Activated naive CD4-positive, alpha-beta T cell treated with anti-CD3 and anti-CD28 coated beads, Interleukin-2, amount 10 ng/mL, durations not matched to agents 7 days and 5 days (primary cell): ENCODE measurements at regions not wholly inside any gene's neighbourhood (a gene's known extent, or its start where the extent isn't known, plus 50 kb on each side); places are given as distances from the start of the nearest gene placed in this dataset.

Source experiments
- CTCF ChIA-PET: fragments of 350-600 bp; sonication (Branson Sonifier 250); formaldehyde crosslinking; loops from one replicate; lab custom pipeline; 2021; ENCODE audit warnings: antibody characterized with exemption; lab: Charles Lee
- DNase-seq: peaks from one replicate; pipeline ENCODE4 v3.0.0-alpha.2; 2020
- H3K27ac Mint-ChIP-seq: one replicate; pipeline ENCODE4 v1.8.0; 2021; ENCODE audit warnings: mild to moderate bottlenecking, moderate library complexity, mixed read lengths
- H3K27me3 Mint-ChIP-seq: one replicate; pipeline ENCODE4 v1.8.0; 2021; ENCODE audit warnings: mild to moderate bottlenecking, mixed read lengths
- H3K36me3 Mint-ChIP-seq: one replicate; pipeline ENCODE4 v1.8.0; 2021; ENCODE audit warnings: mixed read lengths
- H3K4me1 Mint-ChIP-seq: one replicate; pipeline ENCODE4 v1.8.0; 2021; ENCODE audit warnings: mixed read lengths
- H3K4me3 Mint-ChIP-seq: one replicate; pipeline ENCODE4 v1.8.0; 2021; ENCODE audit warnings: mild to moderate bottlenecking, moderate library complexity, mixed read lengths
- H3K9me3 Mint-ChIP-seq: one replicate; pipeline ENCODE4 v1.8.0; 2021; ENCODE audit warnings: mixed read lengths

DNA sequence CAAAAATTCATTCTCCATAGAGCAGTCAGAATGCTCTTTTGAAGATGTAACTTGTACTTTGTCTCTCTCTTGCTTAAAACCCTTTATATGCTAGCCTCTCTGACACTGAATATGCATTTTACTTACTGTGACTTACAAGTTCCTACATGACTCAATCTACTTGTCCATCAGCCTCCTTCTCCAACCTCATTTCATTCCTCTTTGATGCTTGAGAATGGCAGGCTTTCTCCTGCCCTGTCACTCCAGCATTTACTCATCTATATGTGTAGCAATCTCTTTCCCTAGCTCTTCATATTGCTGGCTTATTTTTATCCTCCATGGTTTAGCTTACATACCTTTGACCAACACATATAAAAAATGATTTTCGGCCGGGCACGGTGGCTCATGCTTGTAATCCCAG, 561.9 kb downstream of the CCER1 start:
- Mint-ChIP-seq H3K4me1 (no peaks in the 10 kb centered on the region), H3K27ac (no peak overlapping the region), H3K27me3 (no peaks in the 10 kb centered on the region), H3K9me3 (peaks cover 3% of the 10 kb centered on the region), H3K36me3 (no peaks in the 10 kb centered on the region), H3K4me3 (no peak overlapping the region)
- CTCF ChIA-PET = no interaction called here
- DNase-seq = no peak

DNA sequence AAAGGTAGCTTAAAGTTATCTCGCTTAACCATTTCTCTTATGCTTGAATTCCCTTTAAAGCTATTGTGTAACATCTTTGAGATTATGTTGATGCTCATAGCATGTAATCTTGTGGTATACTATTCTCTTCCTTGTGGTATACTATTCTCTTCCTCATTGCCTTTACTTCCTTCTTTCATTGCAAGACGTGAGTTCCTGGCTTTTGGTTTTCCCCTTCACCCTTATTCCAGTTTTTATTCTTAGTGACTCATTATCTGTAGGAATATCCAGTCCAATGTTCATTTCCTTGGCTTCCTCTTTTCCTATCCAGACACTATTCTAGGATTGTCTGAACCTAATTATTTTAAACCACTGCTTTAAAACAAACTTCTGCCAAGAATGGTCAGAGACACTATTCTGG, 564.0 kb downstream of the CCER1 start:
- Mint-ChIP-seq H3K4me3 (no peak overlapping the region), H3K4me1 (no peaks in the 10 kb centered on the region), H3K9me3 (peaks cover 1% of the 10 kb centered on the region), H3K27me3 (no peaks in the 10 kb centered on the region), H3K36me3 (no peaks in the 10 kb centered on the region), H3K27ac (no peak overlapping the region)
- CTCF ChIA-PET = no interaction called here
- DNase-seq = no peak

DNA sequence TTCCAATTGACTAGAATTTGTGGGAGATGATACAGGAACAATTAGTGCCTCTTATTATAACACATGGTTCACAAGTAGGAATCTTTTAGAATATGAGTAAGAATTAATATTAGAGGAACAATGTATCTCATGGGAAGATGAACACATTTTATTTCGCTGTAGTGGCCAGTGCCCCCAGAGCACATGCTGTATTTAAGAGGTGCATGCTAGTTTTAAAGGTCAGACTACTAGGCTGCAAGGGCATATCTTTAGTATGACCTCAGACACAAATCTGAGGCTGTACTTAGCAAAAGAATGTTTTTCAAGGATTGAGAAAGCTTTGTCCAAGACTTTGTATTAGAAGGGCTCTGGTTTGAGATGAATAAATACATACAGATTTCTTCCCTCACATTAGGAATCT, 586.9 kb downstream of the CCER1 start:
- no peak for DNase-seq
- Mint-ChIP-seq H3K36me3 (no peaks in the 10 kb centered on the region), H3K4me1 (no peaks in the 10 kb centered on the region), H3K27ac (no peak overlapping the region), H3K9me3 (no peaks in the 10 kb centered on the region), H3K27me3 (no peaks in the 10 kb centered on the region), H3K4me3 (no peak overlapping the region)
- CTCF ChIA-PET = no interaction called here

DNA sequence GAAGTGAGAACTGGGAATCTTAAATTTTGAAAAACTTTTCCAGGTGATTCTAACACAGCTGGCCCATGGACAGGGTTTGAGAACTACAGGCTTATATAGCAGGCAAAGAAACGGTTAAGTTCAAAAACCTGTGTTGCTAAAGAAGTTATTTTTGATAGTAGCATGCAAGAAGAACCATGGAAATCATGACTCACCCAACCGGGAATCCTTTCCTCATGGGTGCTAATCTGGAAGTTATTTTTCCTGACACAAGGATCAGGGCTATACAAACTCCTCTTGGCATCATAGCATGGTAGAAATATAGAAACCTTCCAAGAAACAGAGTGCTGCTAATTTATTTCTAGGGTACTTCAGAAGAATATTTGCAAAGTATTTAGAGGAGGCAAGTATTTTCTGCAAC, 588.7 kb downstream of the CCER1 start:
- Mint-ChIP-seq H3K9me3 (no peaks in the 10 kb centered on the region), H3K4me1 (no peaks in the 10 kb centered on the region), H3K27ac (no peak overlapping the region), H3K36me3 (no peaks in the 10 kb centered on the region), H3K27me3 (no peaks in the 10 kb centered on the region), H3K4me3 (no peak overlapping the region)
- no peak for DNase-seq
- CTCF ChIA-PET = no interaction called here

DNA sequence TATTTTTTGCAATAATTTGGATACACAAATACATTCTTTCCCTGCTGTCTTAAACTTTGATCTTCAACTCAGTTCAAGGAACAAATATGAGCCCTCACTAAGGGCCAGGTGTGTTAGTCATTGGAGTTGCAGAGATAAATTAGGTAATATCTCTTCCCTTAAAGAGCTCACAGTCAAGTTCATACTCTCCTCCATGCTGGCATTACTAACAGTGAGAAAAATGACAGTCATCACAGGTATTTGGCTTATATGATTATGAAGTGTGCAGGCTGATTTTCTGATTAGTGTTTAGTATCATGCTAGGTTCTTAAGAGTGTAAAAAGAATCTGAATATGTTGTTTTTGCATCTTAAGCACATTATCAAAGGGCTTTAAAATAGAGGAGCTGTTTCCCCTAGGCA, 594.7 kb downstream of the CCER1 start:
- H3K27ac Mint-ChIP-seq = no peak overlapping the region
- CTCF ChIA-PET = no interaction called here
- H3K4me3 Mint-ChIP-seq = no peak overlapping the region
- H3K27me3 Mint-ChIP-seq = no peaks in the 10 kb centered on the region
- DNase-seq = no peak
- no peaks in the 10 kb centered on the region for H3K4me1 Mint-ChIP-seq
- H3K9me3 Mint-ChIP-seq = no peaks in the 10 kb centered on the region
- no peaks in the 10 kb centered on the region for H3K36me3 Mint-ChIP-seq

DNA sequence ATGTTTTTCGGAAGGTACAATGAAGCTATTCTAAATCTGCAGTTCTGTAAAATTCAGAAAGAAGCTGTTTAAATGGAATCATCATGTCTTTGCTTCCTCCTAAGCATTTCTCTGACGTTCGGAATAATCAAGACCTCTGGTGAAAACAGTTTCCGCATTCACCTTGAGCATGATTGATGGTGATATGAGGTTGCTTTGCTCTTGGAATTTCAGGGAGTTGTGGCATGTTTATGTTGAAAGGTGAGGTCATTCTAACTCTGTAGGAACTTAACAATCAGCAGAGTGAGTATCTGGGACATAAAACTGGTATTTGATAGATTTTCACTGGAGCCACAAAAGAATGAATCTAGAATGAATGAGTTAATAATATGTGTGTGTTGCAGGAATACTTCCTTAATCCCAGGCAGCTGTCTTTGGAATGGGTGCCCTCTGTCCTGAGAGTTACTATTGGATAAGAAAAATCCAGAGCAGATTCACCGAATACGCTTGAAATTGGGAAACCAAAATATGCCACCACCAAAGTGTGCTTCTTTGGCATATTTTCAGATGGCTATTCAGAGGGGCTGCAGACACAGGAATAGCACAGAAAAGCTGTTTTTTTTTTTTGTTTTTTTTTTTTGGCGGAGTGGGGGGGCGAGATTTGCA, 599.1 kb downstream of the CCER1 start:
- DNase-seq = no peak
- Mint-ChIP-seq H3K9me3 (no peaks in the 10 kb centered on the region), H3K4me1 (no peaks in the 10 kb centered on the region), H3K27ac (no peak overlapping the region), H3K27me3 (no peaks in the 10 kb centered on the region), H3K4me3 (no peak overlapping the region), H3K36me3 (no peaks in the 10 kb centered on the region)
- CTCF ChIA-PET = no interaction called here

DNA sequence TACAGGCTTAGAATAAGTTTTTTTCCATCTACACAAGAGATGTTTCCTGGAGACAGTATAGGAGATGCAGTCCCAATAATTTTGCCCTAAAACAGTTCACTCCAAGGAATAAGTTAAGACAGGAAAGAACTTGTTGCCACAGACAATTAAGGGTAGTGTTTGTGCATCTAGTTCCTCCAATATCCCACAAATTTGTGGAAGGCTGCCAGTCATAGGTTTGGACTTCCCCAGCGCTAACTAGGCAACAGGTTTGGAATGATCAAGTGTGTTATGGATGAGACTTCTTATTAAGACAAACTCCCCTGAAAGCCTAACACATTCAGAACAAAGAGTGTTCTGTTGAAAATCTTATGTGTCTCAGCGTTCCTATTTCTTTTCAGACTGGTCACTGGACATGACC, 611.0 kb downstream of the CCER1 start:
- no peak overlapping the region for H3K4me3 Mint-ChIP-seq
- no peaks in the 10 kb centered on the region for H3K27me3 Mint-ChIP-seq
- no peak overlapping the region for H3K27ac Mint-ChIP-seq
- DNase-seq = no peak
- no peaks in the 10 kb centered on the region for H3K36me3 Mint-ChIP-seq
- no peaks in the 10 kb centered on the region for H3K9me3 Mint-ChIP-seq
- CTCF ChIA-PET = no interaction called here
- H3K4me1 Mint-ChIP-seq = no peaks in the 10 kb centered on the region

DNA sequence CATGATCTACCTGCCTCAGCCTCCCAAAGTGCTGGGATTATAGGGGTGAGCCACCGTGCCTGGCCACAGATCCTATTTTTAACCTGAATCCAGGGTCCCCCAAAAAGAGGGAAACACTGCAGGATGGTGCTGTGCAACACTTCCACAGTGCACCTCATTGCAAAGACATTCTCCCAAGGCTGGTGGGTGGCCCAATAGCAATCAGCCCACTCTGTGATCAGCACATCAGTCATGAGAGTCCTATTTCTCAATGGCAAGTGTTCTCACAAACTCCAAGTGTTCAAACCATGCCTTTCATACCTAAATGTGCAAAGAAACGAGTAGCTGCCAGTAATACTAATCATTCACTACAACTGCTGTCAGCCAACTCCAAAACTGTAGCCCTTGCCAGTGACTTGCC, 612.9 kb downstream of the CCER1 start:
- no peak overlapping the region for H3K27ac Mint-ChIP-seq
- CTCF ChIA-PET = no interaction called here
- no peaks in the 10 kb centered on the region for H3K36me3 Mint-ChIP-seq
- no peak overlapping the region for H3K4me3 Mint-ChIP-seq
- H3K4me1 Mint-ChIP-seq = no peaks in the 10 kb centered on the region
- DNase-seq = no peak
- no peaks in the 10 kb centered on the region for H3K27me3 Mint-ChIP-seq
- no peaks in the 10 kb centered on the region for H3K9me3 Mint-ChIP-seq

DNA sequence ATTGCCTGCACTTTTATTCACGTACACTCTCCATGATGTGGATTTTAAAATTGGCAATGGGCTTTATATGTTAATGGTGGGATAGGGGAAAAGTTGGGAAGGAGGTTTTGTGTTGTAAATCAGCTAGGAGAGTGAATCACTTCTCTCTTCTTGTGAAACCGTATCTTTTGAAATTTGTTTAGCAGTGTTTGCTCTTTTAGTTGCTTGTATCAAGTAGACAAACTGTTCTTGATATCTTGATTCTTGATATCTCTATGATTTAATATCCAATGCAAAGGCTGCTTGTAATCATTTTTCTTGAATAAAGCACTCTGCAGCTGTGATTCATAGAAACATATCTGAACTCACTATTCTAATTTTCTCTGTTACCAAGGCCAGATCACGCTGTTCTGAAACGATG, 615.1 kb downstream of the CCER1 start:
- CTCF ChIA-PET = no interaction called here
- no peaks in the 10 kb centered on the region for H3K4me1 Mint-ChIP-seq

DNA sequence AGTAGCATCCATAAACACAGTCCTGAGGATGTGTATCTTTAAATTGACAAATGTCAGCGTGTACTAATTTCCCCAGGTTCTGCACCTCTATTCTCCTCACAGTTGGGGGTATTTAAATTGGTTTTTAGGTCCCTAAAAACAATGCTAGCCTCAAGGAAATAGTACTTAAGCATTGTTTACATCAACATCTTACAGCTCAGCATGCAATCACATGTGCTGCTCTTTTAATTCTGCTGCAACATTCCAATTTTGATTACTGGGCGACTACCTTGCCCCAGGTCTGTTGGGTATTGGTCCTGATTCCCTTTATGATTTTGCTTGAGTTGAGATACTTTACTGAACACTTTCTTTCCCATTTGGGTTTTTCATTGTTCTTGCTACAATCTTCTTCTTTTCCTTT, 616.6 kb downstream of the CCER1 start:
- Mint-ChIP-seq H3K9me3 (no peaks in the 10 kb centered on the region), H3K27ac (no peak overlapping the region), H3K4me3 (no peak overlapping the region), H3K27me3 (no peaks in the 10 kb centered on the region), H3K4me1 (no peaks in the 10 kb centered on the region), H3K36me3 (no peaks in the 10 kb centered on the region)
- CTCF ChIA-PET = no interaction called here
- DNase-seq = no peak

More for the DNA sequence above, 615.1 kb downstream of the CCER1 start:
- no peak for DNase-seq
- no peak overlapping the region for H3K4me3 Mint-ChIP-seq
- no peak overlapping the region for H3K27ac Mint-ChIP-seq
- no peaks in the 10 kb centered on the region for H3K36me3 Mint-ChIP-seq
- no peaks in the 10 kb centered on the region for H3K9me3 Mint-ChIP-seq
- H3K27me3 Mint-ChIP-seq = no peaks in the 10 kb centered on the region

DNA sequence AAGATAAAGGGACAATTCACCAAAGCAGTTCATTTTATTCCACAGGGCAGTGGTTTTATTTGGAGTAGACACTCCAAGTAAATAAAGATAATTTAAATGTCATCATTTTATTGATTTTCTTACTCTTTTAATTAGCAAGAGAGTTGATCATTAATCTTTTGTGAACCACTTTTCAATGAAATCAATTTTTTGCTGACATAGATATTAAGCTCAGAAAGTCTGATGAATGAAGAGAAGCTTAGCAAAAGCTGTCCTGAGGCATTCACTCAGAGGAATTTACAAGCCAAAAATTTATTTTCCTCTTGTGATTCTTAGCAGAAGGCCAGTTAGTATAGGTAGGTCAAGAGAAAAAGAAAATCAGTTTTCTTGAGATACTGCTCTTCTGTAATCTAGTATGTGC, 618.0 kb downstream of the CCER1 start:
- H3K27ac Mint-ChIP-seq = no peak overlapping the region
- CTCF ChIA-PET = no interaction called here
- no peaks in the 10 kb centered on the region for H3K4me1 Mint-ChIP-seq
- H3K27me3 Mint-ChIP-seq = no peaks in the 10 kb centered on the region
- no peaks in the 10 kb centered on the region for H3K9me3 Mint-ChIP-seq
- H3K36me3 Mint-ChIP-seq = no peaks in the 10 kb centered on the region
- no peak overlapping the region for H3K4me3 Mint-ChIP-seq
- no peak for DNase-seq

DNA sequence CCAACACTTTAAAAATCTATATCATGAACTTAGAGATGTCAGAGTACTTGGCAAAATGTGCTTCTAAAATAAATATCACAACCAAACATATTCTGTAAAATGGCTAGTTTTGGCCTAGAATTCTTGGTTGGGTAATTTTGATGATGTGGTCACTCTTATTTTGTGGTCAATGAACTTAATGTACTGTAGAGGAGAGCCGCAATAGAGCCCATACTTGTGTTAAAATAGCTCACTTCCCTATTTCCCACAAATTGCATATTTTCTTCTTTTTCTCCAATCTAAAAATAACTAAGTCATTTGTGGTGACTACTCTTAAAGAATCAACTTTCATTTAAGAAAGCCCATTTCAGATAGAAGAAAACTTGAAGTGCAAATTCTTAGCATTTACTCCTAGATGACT, 619.4 kb downstream of the CCER1 start:
- Mint-ChIP-seq H3K27ac (no peak overlapping the region), H3K27me3 (no peaks in the 10 kb centered on the region), H3K4me1 (no peaks in the 10 kb centered on the region), H3K4me3 (no peak overlapping the region), H3K9me3 (no peaks in the 10 kb centered on the region), H3K36me3 (no peaks in the 10 kb centered on the region)
- no peak for DNase-seq
- CTCF ChIA-PET = no interaction called here

DNA sequence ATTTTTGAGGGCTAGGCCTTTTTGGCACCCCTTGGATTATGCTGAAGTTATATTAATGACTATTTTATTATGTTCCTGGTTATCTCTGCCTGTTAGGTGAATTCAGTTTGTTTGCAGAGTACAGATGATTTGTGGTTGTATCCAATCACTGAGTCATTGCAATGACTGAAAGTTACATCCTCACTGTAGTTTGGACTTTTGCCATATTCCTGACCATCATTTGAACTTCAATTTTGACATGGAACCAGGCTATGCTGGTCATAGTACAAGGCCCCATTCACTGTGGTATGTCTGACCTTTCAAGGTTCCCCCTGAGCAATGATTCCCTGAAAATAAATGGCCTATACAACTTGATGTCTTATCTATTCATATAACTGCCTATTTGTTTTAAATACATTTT, 621.0 kb downstream of the CCER1 start:
- no peaks in the 10 kb centered on the region for H3K36me3 Mint-ChIP-seq
- no peaks in the 10 kb centered on the region for H3K9me3 Mint-ChIP-seq
- H3K27me3 Mint-ChIP-seq = no peaks in the 10 kb centered on the region
- H3K4me3 Mint-ChIP-seq = no peak overlapping the region
- no peak for DNase-seq
- CTCF ChIA-PET = no interaction called here
- H3K4me1 Mint-ChIP-seq = no peaks in the 10 kb centered on the region
- H3K27ac Mint-ChIP-seq = no peak overlapping the region

DNA sequence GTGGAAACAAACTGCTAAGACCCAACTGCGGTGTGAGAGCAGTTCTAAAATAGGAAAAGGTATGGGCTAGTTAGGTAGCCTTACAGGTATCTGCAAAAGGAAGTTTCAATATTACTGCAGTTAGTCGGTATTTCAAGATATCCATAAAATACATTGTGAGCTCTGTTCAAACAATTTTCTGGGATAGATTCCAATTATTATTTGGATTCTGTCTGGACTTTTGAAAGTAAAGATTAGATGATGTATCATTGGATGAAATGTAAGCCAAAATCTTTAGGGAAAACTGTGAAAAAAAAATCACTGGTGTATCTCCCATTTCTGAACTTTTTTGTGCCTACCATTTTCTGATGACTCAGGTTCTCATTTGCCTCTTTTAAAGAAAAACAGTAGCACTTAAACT, 621.6 kb downstream of the CCER1 start:
- CTCF ChIA-PET = no interaction called here
- H3K4me3 Mint-ChIP-seq = no peak overlapping the region
- no peak for DNase-seq
- H3K36me3 Mint-ChIP-seq = no peaks in the 10 kb centered on the region
- no peaks in the 10 kb centered on the region for H3K27me3 Mint-ChIP-seq
- H3K4me1 Mint-ChIP-seq = no peaks in the 10 kb centered on the region
- H3K27ac Mint-ChIP-seq = no peak overlapping the region
- no peaks in the 10 kb centered on the region for H3K9me3 Mint-ChIP-seq

DNA sequence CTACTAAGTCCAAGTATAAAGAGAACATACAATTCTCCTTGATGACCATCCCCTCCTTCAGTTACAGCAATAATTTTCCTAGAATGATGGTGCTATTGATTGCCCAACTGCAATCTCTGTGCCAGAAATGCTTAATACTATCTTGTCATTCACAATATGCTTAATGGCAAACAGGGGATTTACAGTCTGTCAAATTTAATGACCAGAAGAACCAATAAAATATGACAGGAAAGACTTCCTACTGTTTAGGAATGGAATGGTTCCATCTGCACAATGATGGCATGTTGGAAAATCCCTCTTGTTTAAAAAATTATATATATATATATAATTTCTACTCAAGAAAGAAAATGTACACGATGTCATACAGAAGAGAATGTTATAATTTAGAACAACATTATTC, 623.2 kb downstream of the CCER1 start:
- DNase-seq = no peak
- Mint-ChIP-seq H3K4me3 (no peak overlapping the region), H3K4me1 (no peaks in the 10 kb centered on the region), H3K27ac (no peak overlapping the region), H3K36me3 (no peaks in the 10 kb centered on the region), H3K9me3 (no peaks in the 10 kb centered on the region), H3K27me3 (no peaks in the 10 kb centered on the region)
- CTCF ChIA-PET = no interaction called here

DNA sequence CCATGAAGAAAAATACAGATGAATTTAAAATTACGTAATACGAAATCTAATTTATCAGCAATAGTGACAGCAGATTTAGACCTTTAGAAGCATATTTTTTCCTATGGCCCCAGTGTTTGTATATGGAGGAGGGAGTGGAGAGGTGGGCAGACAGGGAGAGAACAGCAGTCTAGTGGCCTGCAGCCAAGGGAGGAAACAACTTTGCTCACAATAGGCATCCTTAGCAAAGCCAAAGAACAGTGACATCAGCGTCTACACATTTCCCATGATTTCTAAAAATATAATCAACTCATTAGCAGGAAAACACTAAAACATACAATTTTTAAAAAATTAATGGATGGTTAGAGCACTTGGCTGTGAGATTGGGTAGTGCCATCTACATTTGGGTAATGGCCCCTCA, 622.6 kb upstream of the ATP2B1 start:
- Mint-ChIP-seq H3K4me1 (no peaks in the 10 kb centered on the region), H3K27ac (no peak overlapping the region), H3K36me3 (no peaks in the 10 kb centered on the region), H3K9me3 (no peaks in the 10 kb centered on the region), H3K27me3 (no peaks in the 10 kb centered on the region), H3K4me3 (no peak overlapping the region)
- DNase-seq = no peak
- CTCF ChIA-PET = no interaction called here
